HS-5 (cell line): ENCODE measurements at regions not wholly inside any gene's neighbourhood (a gene's known extent, or its start where the extent isn't known, plus 50 kb on each side); places are given as distances from the start of the nearest gene placed in this dataset.
"Not testable (repeated sequence)": the region's sequence is repeated elsewhere in the genome, so short reads cannot be mapped to it uniquely, and the experiment has no call there.

Experiments
- DNase-seq: peaks from one replicate; pipeline ENCODE4 v3.0.0-alpha.2; 2012; ENCODE audit warnings: low read depth

DNA sequence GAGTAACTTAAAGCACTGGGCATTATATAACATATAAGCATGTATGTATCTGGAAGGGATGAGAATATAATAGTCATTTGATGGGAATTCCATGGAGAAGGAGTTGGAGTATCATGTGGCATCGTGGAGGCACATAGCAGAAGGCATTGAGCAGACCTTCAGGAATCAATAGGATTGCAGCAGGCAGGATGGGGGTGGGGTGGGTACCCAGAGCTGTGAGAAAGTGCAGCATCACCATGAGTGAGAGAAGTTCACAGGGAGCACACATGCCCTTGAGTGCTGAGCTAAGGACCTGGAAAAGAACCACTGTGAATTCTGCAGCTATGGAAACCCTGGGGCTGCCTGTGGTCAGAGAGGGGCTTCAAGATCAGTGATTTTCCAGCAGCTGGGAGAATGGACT, 57.3 kb downstream of the MED10 start:
- DNase-seq: no peak

DNA sequence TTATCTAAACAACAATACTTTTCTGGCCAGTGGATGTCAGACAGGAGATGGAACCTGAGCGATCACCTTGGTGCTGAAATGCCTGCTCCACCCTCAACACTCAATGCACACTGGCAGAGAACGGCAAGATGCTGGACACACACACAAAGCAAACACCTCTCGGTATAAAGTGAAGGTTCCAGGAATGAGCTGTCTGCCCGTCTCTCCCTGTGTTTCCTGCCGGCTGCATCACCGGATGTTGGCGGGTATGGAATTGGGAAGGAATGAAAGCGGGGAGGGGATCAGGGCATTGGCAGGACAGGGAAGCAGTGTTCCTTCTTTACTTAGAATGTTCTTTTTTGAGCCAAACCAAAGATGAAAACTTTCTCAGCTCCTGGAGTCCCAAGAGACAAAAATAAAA, 59.2 kb downstream of the MED10 start:
- no peak for DNase-seq

GRCh38 chr5:6317116-6317798, 61.1 kb downstream of the MED10 start:
- DNase-seq: no peak

GRCh38 chr5:6315580-6315979, 62.8 kb downstream of the MED10 start:
- DNase-seq: no peak

GRCh38 chr5:6311568-6312501, 66.5 kb downstream of the MED10 start:
- no peak for DNase-seq

DNA sequence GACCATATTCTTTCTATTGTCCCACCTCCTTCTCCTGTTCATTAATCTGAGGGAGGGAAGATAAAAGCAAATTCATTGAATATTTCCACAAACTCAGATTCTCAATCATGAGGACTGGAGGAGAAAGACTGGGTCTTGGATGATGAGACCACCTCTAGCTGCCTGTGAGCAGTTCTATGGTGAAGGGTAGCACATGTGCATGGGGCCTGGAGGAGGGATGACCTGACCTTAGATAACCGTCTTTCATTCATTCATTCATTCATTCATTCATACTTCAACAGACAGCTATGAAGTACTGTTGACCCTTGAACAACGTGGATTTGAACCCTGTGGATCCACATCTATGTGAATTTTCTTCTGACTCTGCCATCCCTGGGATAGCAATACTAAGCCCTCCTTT, 68.4 kb downstream of the MED10 start:
- DNase-seq: no peak

- DNase-seq: no peak
Observed at GRCh38 chr5:6308683-6309082, 69.7 kb downstream of the MED10 start.

DNA sequence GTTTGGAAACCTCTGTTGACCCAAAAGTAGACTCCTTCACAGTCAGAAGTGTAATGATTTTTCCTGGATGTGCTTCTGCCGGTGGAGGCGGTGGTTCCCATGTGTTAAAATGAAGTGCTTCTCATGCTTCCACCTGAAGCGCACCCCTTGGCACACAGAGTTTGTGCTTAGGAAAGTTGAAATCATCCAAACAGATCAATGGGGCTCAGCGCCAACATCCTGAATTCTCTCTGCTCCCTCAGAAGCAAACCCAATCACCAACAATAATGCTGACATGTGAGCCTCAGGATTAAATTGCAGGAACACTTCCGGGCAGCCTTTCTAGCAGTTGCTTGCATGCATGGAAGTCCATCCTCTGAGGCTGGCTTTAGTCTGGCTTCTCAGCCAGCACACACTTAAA, 71.0 kb downstream of the MED10 start:
- DNase-seq: no peak

GRCh38 chr5:6305853-6306252, 72.5 kb downstream of the MED10 start:
- DNase-seq: no peak

GRCh38 chr5:6302684-6303083, 75.7 kb downstream of the MED10 start:
- no peak for DNase-seq

GRCh38 chr5:6302075-6302474, 76.3 kb downstream of the MED10 start:
- DNase-seq: no peak

- no peak for DNase-seq
Observed at GRCh38 chr5:6296524-6296923, 81.8 kb downstream of the MED10 start.

- DNase-seq: peak; percentile 9
Observed at GRCh38 chr5:6291961-6292360, 86.4 kb downstream of the MED10 start.

DNA sequence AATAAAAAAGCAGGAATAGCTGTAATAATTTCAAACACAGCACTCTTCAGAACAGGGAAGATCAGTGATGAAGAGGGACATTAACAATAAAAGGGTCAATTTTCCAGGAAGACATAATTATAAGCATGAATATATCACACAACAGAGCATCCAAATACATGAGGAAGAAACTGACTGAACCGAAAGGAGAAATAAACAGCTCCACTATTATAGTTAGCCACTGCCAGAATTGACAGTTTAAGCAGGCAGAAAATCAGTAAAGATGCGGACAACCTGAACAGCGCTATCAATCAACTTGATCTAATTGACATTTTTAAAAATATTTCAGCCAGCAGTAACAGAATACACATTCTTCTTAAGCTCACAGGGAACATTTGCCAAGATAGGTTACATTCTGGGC, 89.1 kb downstream of the MED10 start:
- DNase-seq: no peak

GRCh38 chr5:6287176-6287575, 91.2 kb downstream of the MED10 start:
- DNase-seq: no peak

GRCh38 chr5:6286404-6286803, 91.9 kb downstream of the MED10 start:
- no peak for DNase-seq

DNA sequence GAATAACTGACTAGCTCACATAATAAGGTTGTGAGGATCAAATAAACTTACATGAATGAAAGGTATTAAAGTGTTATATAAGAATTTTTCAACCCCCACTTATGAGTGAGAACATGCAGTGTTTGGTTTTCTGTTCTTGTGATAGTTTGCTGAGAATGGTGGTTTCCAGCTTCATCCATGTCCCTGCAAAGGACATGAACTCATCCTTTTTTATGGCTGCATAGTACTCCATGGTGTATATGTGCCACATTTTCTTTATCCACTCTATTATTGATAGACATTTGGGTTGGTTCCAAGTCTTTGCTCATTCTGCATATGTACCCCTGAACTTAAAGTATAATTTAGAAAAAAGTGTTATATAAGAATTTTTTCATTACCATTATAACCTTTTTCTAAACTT, 93.9 kb downstream of the MED10 start:
- DNase-seq: not testable (repeated sequence)

GRCh38 chr5:6282352-6282751, 96.0 kb downstream of the MED10 start:
- no peak for DNase-seq

- no peak for DNase-seq
Observed at GRCh38 chr5:6281818-6282217, 96.5 kb downstream of the MED10 start.

DNA sequence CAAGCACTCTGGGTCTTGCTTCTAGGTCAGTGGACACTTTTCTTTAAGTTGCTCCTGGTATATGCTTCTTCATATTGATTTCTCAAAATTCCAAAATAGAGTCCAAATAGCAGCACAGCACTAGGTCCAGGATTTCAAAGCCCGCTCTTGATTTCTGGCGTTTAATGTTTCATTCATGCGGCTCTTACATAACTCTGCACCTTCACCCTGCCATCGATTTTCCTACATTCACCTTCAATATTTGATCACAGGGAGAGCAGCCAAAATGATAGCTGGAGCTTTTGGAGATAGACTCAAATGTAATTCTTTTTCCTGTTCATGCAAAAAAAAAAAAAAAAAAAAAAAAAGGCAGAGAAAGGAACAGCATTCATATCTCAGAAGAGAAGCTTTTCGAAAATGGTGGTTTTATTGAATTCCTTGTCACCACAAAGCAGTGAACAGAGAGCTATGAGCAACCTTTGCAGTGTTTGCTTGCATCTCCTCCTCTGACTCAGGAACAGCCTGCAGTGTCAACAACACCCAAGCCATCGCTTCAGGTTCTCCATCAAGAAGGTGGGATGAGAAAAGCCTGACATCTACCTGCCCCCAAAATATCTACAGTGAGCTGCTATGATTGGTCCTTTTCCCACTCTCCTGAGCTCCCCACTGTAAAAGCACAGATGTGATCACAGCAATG, 97.8 kb downstream of the MED10 start:
- DNase-seq: no peak

DNA sequence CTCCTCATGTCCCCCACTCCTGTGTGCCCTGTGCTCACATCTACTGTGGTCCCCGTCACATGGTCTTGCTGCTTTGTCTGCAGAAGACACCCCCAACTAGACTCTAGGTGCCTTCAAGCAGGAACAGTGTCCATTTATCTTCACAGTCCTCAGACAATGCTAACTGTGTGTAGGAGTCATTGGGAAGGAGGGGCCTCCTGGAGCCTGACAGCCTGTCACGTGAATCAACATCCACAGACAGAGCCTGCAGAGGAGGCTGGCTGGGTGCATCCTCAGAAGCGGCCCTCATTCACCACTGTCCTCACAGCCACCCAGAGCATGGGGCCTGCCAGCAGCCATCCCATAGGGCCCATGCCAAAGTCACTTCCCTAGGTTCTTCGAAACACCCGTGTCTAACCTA, 98.7 kb downstream of the MED10 start:
- no peak for DNase-seq

DNA sequence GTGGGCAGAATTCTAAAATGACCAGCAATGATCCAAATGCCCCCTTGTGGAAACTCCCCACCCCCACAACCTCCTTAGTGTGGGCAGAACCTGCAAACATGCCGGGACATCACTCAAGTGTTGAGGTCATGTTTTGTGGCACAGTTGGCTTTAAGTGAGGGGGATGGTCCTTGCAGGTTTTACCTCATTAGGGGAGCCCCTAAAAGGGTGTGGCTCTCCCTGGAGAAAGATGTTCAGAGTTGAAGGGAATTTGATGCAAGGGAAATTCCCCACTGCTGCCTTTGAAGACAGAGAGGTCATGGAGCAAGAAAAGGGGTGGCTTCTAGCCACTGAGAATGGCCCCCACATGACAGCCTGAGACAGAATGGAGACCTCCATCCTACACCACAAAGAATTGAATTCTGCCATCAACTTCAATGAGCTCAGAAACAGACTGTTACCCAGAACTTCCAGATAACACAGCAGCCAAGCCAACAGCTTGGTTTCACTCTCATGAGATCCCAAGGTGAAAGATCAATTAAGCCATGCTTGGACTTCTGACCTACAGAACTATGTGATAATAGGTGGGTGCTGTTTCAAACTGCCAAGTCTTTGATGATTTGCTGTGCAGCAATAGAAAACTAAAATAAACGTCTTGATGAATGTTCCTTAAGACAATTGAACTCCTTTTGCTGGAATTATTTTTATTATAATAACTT, 103.4 kb downstream of the MED10 start:
- DNase-seq: no peak
